CD4-positive, alpha-beta T cell treated with Interleukin-17A for 4 hours (primary cell): ENCODE measurements at regions not wholly inside any gene's neighbourhood (a gene's known extent, or its start where the extent isn't known, plus 50 kb on each side); places are given as distances from the start of the nearest gene placed in this dataset.

Experiments used
- DNase-seq: peaks from one replicate; pipeline ENCODE4 v3.0.0-alpha.2; 2020; ENCODE audit warnings: mixed read lengths

- DNase-seq, result no peak
Measured at GRCh38 chr12:107478881-107479280, 206.7 kb upstream of the PWP1 start.

GRCh38 chr12:107480836-107481608 lies 204.6 kb upstream of the PWP1 start:
- DNase-seq, result no peak

GRCh38 chr12:107484230-107484629 lies 201.4 kb upstream of the PWP1 start:
- DNase-seq, result no peak

GRCh38 chr12:107484941-107485340 lies 200.7 kb upstream of the PWP1 start:
- no peak for DNase-seq

- DNase-seq, result no peak
Measured at GRCh38 chr12:107485731-107486130, 199.9 kb upstream of the PWP1 start.

GRCh38 chr12:107486140-107486892 lies 199.3 kb upstream of the PWP1 start:
- no peak for DNase-seq

- no peak for DNase-seq
Measured at GRCh38 chr12:107487011-107487680, 198.5 kb upstream of the PWP1 start.

- no peak for DNase-seq
Measured at GRCh38 chr12:107488666-107489065, 196.9 kb upstream of the PWP1 start.

GRCh38 chr12:107490010-107490409 lies 195.6 kb upstream of the PWP1 start:
- no peak for DNase-seq

- no peak for DNase-seq
Measured at GRCh38 chr12:107491856-107492255, 193.7 kb upstream of the PWP1 start.

GRCh38 chr12:107492393-107493134 lies 193.0 kb upstream of the PWP1 start:
- peak; percentile 8 for DNase-seq

GRCh38 chr12:107493135-107493494 lies 192.5 kb upstream of the PWP1 start:
- DNase-seq, result no peak

- no peak for DNase-seq
Measured at GRCh38 chr12:107493666-107494065, 191.9 kb upstream of the PWP1 start.

- no peak for DNase-seq
Measured at GRCh38 chr12:107494331-107494730, 191.3 kb upstream of the PWP1 start.

GRCh38 chr12:107495604-107496003 lies 190.0 kb upstream of the PWP1 start:
- DNase-seq, result no peak

- no peak for DNase-seq
Measured at GRCh38 chr12:107497231-107497630, 188.4 kb upstream of the PWP1 start.

GRCh38 chr12:107500307-107500706 lies 185.3 kb upstream of the PWP1 start:
- DNase-seq, result no peak

GRCh38 chr12:107501681-107502080 lies 183.9 kb upstream of the PWP1 start:
- DNase-seq, result no peak

GRCh38 chr12:107503129-107503855 lies 182.3 kb upstream of the PWP1 start:
- no peak for DNase-seq

- no peak for DNase-seq
Measured at GRCh38 chr12:107503887-107504885, 181.4 kb upstream of the PWP1 start.

- no peak for DNase-seq
Measured at GRCh38 chr12:107509421-107509820, 176.2 kb upstream of the PWP1 start.
